ENCODE measurements at regions not wholly inside any gene's neighbourhood (a gene's known extent, or its start where the extent isn't known, plus 50 kb on each side); places are given as distances from the start of the nearest gene placed in this dataset.

- DNase-seq = no peak
Observed at GRCh38 chr20:53713328-53714056, 119.9 kb upstream of the ZNF217 start.

DNA sequence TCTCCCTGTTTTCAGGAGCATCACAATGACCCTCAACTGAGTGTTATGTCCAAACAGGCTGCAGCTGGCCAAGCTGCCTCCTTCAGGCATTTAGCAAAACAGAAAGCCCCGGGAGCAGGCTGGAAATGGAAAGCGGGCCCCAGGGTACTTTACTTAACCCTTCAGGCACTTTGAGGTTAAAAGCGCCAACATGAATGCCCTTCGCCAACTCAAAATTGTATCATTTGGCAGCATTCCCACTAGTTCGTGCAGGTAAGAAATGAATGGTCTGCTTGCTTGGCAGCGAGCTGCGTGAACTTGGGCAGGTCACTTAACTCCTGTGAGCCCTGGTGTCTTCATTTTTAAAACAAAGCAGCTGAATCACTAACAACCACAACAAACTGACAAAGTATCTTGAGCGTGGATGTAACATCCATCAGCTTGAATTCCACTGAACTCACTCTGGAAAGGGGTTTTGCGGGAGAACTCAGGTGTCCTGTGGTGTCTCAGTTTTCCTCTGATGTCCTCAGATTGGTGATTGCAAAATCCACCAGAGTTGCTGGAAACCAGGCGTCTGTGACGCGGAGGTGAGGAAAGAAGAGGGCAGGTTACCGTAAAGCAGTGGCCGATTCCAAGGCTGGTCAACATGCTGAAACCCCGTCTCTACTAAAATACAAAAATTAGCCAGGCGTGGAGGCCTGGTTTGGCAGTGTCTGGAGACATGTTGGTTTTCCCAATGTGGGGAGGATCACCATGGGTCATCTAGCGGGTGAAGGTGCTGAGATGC lies 118.8 kb upstream of the ZNF217 start:
- no peak for DNase-seq

GRCh38 chr20:53711333-53712211 lies 117.9 kb upstream of the ZNF217 start:
- DNase-seq = no peak

GRCh38 chr20:53708129-53708968 lies 114.7 kb upstream of the ZNF217 start:
- DNase-seq = peak; percentile 36

GRCh38 chr20:53707371-53708055 lies 113.9 kb upstream of the ZNF217 start:
- DNase-seq = no peak

DNA sequence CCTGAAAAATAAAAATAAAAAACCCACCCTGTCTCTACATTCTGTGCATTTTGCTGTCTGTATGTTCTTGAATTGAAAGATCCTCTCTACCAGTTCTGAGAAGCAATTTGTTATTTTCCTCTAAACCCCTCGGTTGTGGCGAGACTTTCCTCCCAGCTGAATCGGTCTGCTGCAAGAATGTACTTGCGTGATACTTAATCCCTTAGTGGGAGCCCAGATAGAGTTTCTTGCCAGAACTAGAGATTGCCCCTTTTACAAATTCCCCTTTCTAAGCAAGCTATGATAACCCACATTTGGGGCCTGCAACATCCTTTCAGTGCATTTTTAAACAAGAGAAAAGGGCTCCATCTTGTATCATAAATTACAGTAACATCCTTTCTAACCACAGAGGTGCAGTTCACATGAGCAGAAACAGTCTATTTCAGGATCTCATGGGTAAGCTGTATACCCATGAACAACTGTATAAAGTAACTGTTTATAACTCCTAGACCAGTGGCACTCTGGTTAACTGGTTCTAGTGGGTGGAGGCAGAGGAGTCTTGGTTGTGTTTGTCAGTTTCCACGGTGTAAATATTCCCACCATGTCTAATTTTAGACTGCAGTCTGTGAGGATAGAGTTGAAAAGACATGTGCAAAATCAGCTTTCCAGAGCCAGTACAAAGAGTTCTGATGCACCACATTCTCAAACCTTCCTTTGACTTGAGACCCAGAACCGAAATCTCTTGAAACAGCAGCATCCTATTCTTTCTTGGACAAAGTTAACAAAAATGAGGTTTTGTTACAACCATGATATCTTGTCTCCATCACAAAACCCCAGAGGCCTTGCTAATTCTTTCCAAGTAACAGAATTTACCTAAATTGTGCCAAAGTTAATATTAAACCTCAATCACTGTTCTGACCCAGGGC lies 113.1 kb upstream of the ZNF217 start:
- peak; percentile 47 for DNase-seq

- no peak for DNase-seq
Observed at GRCh38 chr20:53706008-53706465, 112.4 kb upstream of the ZNF217 start.

GRCh38 chr20:53702617-53703016 lies 109.0 kb upstream of the ZNF217 start:
- no peak for DNase-seq

DNA sequence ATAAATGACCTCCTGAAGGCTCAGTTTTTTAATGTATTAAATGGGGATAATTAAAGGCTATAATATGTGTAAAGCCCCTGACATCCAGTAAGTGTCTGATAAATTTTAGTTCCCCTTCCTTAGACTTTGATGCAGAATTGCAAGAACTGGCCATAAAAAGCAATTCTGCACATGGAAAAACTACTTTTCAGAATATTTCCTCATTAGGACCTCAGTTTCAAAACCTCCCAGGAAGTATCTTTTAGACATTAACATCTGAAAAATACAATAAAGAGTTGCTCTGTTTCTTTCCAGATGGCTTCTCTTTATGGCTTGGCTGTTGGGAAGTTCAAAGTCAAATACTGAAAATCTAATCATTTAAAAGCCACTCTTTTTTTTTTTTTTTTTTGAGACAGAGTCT lies 106.3 kb upstream of the ZNF217 start:
- DNase-seq = no peak

GRCh38 chr20:53699085-53699674 lies 105.5 kb upstream of the ZNF217 start:
- no peak for DNase-seq

- DNase-seq = no peak
Observed at GRCh38 chr20:53698371-53698978, 104.8 kb upstream of the ZNF217 start.

DNA sequence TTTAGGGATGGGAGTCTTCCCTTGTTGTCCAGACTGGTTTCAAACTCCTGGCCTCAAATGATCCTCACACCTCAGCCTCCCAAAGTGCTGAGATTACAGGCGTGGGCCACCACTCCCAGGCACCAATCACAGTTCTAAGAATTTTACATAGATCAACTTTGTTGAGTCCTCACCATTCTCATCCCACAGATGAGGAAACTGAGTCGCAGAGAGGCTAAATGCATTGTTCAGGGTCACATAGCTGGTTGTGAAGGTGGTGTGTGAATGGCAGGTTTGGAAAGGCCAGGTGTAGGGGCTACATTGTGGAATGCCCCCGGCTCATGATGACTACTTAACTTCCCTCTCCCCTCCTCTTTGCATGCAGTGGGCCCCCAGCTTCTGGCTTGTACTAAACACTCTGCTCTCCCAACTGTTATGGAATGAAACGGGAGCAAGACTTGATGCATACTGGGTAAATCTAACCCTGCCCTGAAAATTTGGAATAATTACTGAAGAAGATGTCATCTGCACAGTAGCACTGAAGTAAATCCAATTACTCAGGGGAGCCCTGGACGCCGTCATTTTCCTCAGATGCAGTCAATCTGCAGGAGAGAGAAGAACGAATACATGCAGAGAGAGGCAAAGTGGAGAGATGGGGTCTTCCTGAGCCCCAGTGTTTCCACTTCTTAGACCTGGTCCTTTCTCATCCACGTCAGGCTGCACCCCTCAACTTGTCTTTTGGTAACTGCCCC lies 102.3 kb upstream of the ZNF217 start:
- no peak for DNase-seq

GRCh38 chr20:53693262-53693871 lies 99.7 kb upstream of the ZNF217 start:
- no peak for DNase-seq

GRCh38 chr20:53692465-53693067 lies 98.9 kb upstream of the ZNF217 start:
- no peak for DNase-seq

DNA sequence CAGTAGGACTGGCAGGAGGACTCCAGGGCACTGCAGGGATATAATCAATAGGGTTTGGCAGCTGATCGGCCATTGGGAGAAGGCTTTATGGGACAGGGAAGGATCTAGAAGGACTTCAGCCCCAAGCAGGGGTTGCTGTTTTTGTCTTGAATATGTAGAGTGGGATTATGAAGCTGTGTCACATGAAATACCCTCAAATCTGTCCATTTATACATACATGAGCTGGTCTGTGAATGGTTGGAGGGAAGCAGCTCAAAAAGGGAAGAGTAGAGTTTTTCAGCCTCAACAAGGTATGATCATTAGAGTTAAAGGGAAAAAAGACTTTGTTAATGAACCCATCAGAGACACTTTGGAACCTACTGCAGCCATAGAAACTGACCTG lies 98.2 kb upstream of the ZNF217 start:
- no peak for DNase-seq

DNA sequence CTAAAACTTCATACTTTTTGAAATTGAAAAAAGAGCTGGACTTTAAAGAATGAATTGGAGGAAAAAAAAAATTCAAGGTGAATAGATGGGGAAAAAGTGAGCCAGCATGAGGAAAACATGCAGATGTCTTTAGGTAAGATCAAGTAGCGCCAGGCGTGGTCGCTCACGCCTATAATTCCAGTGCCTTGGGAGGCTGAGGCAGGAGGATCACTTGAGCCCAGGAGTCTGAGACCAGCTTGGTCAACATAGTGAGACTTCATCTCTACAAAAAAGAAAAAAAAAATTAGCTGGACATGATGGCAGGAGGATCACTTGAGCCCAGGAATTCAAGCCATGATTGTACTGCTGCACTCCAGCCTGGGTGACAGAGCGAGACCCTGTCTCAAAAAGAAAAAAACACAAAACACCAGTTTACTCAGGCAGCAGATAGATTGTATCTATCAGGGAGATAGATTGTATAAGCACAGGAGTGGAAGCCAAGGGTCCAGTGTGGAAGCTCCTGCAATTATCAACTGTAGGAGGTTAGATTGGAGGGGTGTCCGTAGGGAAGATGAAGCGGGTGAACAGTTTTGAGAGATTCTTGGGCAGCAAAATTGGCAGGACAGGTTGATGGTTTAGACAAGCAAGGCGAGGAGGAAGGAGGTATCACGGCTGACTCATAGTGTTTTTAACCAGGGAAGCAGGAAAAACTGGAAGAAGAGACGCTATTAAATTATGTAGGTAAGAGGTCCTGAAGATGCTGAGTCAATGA lies 97.6 kb upstream of the ZNF217 start:
- no peak for DNase-seq

GRCh38 chr20:53688085-53688484 lies 94.4 kb upstream of the ZNF217 start:
- no peak for DNase-seq
